ENCODE measurements at regions not wholly inside any gene's neighbourhood (a gene's known extent, or its start where the extent isn't known, plus 50 kb on each side); places are given as distances from the start of the nearest gene placed in this dataset.

GRCh38 chr3:102141096-102141927, 292.0 kb downstream of the NFKBIZ start:
- ATAC-seq (replicated peaks): no peak
- Mint-ChIP-seq H3K9me3 (no peaks in the 10 kb centered on the region), H3K36me3 (ENCODE audit: insufficient read depth) (no peaks in the 10 kb centered on the region), H3K27me3 (peaks cover 0 to 30% of the 10 kb centered on the region in 2 donors), H3K4me1 (ENCODE audit: low read depth in 2 of 2) (no peaks in the 10 kb centered on the region), H3K27ac (no peak overlapping the region), H3K4me3 (no peak overlapping the region)
- no peak for DNase-seq

- no peak overlapping the region for H3K4me3 Mint-ChIP-seq
- H3K4me1 Mint-ChIP-seq (ENCODE audit: low read depth in 2 of 2): no peaks in the 10 kb centered on the region
- no peak for DNase-seq
- no peaks in the 10 kb centered on the region for H3K36me3 Mint-ChIP-seq (ENCODE audit: insufficient read depth)
- H3K9me3 Mint-ChIP-seq: no peaks in the 10 kb centered on the region
- H3K27ac Mint-ChIP-seq: no peak overlapping the region
- no peak for ATAC-seq (replicated peaks)
- peaks cover 0 to 30% of the 10 kb centered on the region in 2 donors for H3K27me3 Mint-ChIP-seq
Measured at GRCh38 chr3:102141928-102142239, 292.6 kb downstream of the NFKBIZ start.

- no peak for ATAC-seq (replicated peaks)
- peaks cover 0 to 30% of the 10 kb centered on the region in 2 donors for H3K27me3 Mint-ChIP-seq
- H3K4me3 Mint-ChIP-seq: no peak overlapping the region
- no peak for DNase-seq
- no peaks in the 10 kb centered on the region for H3K9me3 Mint-ChIP-seq
- H3K36me3 Mint-ChIP-seq (ENCODE audit: insufficient read depth): no peaks in the 10 kb centered on the region
- H3K27ac Mint-ChIP-seq: no peak overlapping the region
- H3K4me1 Mint-ChIP-seq (ENCODE audit: low read depth in 2 of 2): no peaks in the 10 kb centered on the region
Measured at GRCh38 chr3:102142379-102143060, 292.3 kb upstream of the ZPLD1 start.

- Mint-ChIP-seq H3K9me3 (no peaks in the 10 kb centered on the region), H3K36me3 (ENCODE audit: insufficient read depth) (no peaks in the 10 kb centered on the region), H3K4me3 (no peak overlapping the region), H3K27me3 (peaks cover 4 to 32% of the 10 kb centered on the region in 2 donors), H3K27ac (no peak overlapping the region), H3K4me1 (ENCODE audit: low read depth in 2 of 2) (no peaks in the 10 kb centered on the region)
- ATAC-seq (replicated peaks): no peak
- no peak for DNase-seq
Measured at GRCh38 chr3:102143536-102143935, 291.3 kb upstream of the ZPLD1 start.

GRCh38 chr3:102144063-102144462, 290.8 kb upstream of the ZPLD1 start:
- H3K9me3 Mint-ChIP-seq: no peaks in the 10 kb centered on the region
- peaks cover 9 to 37% of the 10 kb centered on the region in 2 donors for H3K27me3 Mint-ChIP-seq
- H3K27ac Mint-ChIP-seq: no peak overlapping the region
- H3K4me1 Mint-ChIP-seq (ENCODE audit: low read depth in 2 of 2): no peaks in the 10 kb centered on the region
- DNase-seq: no peak
- ATAC-seq (replicated peaks): no peak
- H3K36me3 Mint-ChIP-seq (ENCODE audit: insufficient read depth): no peaks in the 10 kb centered on the region
- H3K4me3 Mint-ChIP-seq: no peak overlapping the region

GRCh38 chr3:102148598-102149337, 286.0 kb upstream of the ZPLD1 start:
- ATAC-seq (replicated peaks) (no peak), DNase-seq (no peak)
- H3K27me3 Mint-ChIP-seq: peaks cover 12 to 39% of the 10 kb centered on the region in 2 donors
- no peaks in the 10 kb centered on the region for H3K4me1 Mint-ChIP-seq (ENCODE audit: low read depth in 2 of 2)
- H3K9me3 Mint-ChIP-seq: peaks cover 0 to 2% of the 10 kb centered on the region in 2 donors
- H3K36me3 Mint-ChIP-seq (ENCODE audit: insufficient read depth): no peaks in the 10 kb centered on the region
- no peak overlapping the region for H3K27ac Mint-ChIP-seq
- H3K4me3 Mint-ChIP-seq: no peak overlapping the region

- Mint-ChIP-seq H3K4me1 (ENCODE audit: low read depth in 2 of 2) (no peaks in the 10 kb centered on the region), H3K9me3 (peaks cover 0 to 2% of the 10 kb centered on the region in 2 donors)
- no peak for ATAC-seq (replicated peaks)
Measured at GRCh38 chr3:102151935-102152334, 282.9 kb upstream of the ZPLD1 start.

GRCh38 chr3:102156426-102156825, 278.4 kb upstream of the ZPLD1 start:
- Mint-ChIP-seq H3K27me3 (peaks cover 16 to 25% of the 10 kb centered on the region in 2 donors), H3K4me3 (no peak overlapping the region), H3K27ac (no peak overlapping the region), H3K4me1 (ENCODE audit: low read depth in 2 of 2) (no peaks in the 10 kb centered on the region), H3K9me3 (no peaks in the 10 kb centered on the region), H3K36me3 (ENCODE audit: insufficient read depth) (no peaks in the 10 kb centered on the region)
- DNase-seq (no peak), ATAC-seq (replicated peaks) (no peak)

More at GRCh38 chr3:102151935-102152334, 282.9 kb upstream of the ZPLD1 start:
- no peak overlapping the region for H3K27ac Mint-ChIP-seq
- DNase-seq: no peak
- no peaks in the 10 kb centered on the region for H3K36me3 Mint-ChIP-seq (ENCODE audit: insufficient read depth)
- H3K4me3 Mint-ChIP-seq: no peak overlapping the region
- peaks cover 27 to 49% of the 10 kb centered on the region in 2 donors for H3K27me3 Mint-ChIP-seq

- H3K27ac Mint-ChIP-seq: no peak overlapping the region
- no peaks in the 10 kb centered on the region for H3K9me3 Mint-ChIP-seq
- H3K4me3 Mint-ChIP-seq: no peak overlapping the region
- DNase-seq (no peak), ATAC-seq (replicated peaks) (no peak)
- H3K4me1 Mint-ChIP-seq (ENCODE audit: low read depth in 2 of 2): peaks cover 2 to 3% of the 10 kb centered on the region in 2 donors
- H3K36me3 Mint-ChIP-seq (ENCODE audit: insufficient read depth): no peaks in the 10 kb centered on the region
- peaks cover 16% of the 10 kb centered on the region in 2 donors for H3K27me3 Mint-ChIP-seq
Measured at GRCh38 chr3:102158080-102158740, 276.6 kb upstream of the ZPLD1 start.

GRCh38 chr3:102159810-102160451, 274.9 kb upstream of the ZPLD1 start:
- Mint-ChIP-seq H3K4me1 (ENCODE audit: low read depth in 2 of 2) (peaks cover 2 to 3% of the 10 kb centered on the region in 2 donors), H3K27ac (no peak overlapping the region), H3K27me3 (peaks cover 6 to 9% of the 10 kb centered on the region in 2 donors), H3K36me3 (ENCODE audit: insufficient read depth) (no peaks in the 10 kb centered on the region), H3K4me3 (no peak overlapping the region), H3K9me3 (no peaks in the 10 kb centered on the region)
- ATAC-seq (replicated peaks): no peak
- no peak for DNase-seq

- H3K27me3 Mint-ChIP-seq: no peaks in the 10 kb centered on the region
- H3K4me1 Mint-ChIP-seq (ENCODE audit: low read depth in 2 of 2): peaks cover 2 to 3% of the 10 kb centered on the region in 2 donors
- H3K36me3 Mint-ChIP-seq (ENCODE audit: insufficient read depth): no peaks in the 10 kb centered on the region
- no peak overlapping the region for H3K27ac Mint-ChIP-seq
- no peaks in the 10 kb centered on the region for H3K9me3 Mint-ChIP-seq
- no peak for ATAC-seq (replicated peaks)
- no peak for DNase-seq
- no peak overlapping the region for H3K4me3 Mint-ChIP-seq
Measured at GRCh38 chr3:102161384-102162006, 273.3 kb upstream of the ZPLD1 start.

GRCh38 chr3:102162251-102162650, 272.6 kb upstream of the ZPLD1 start:
- Mint-ChIP-seq H3K4me1 (ENCODE audit: low read depth in 2 of 2) (peaks cover 2 to 3% of the 10 kb centered on the region in 2 donors), H3K27ac (no peak overlapping the region), H3K27me3 (no peaks in the 10 kb centered on the region), H3K36me3 (ENCODE audit: insufficient read depth) (no peaks in the 10 kb centered on the region), H3K4me3 (no peak overlapping the region), H3K9me3 (no peaks in the 10 kb centered on the region)
- ATAC-seq (replicated peaks) (no peak), DNase-seq (no peak)
